GM19351 (cell line): ENCODE measurements at regions not wholly inside any gene's neighbourhood (a gene's known extent, or its start where the extent isn't known, plus 50 kb on each side); places are given as distances from the start of the nearest gene placed in this dataset.
A peak's percentile ranks its signal among the peaks of the same experiment; 100 is the strongest.
"Not testable (repeated sequence)": the region's sequence is repeated elsewhere in the genome, so short reads cannot be mapped to it uniquely, and the experiment has no call there.

ENCODE experiments used
- ATAC-seq: cut with Tn5 transposase; IDR thresholded peaks from one replicate; pipeline ENCODE4 v1.9.1; 2021; ENCODE audit warnings: mild to moderate bottlenecking, moderate library complexity; ENCODE audit not compliant: unreplicated experiment

GRCh38 chr10:84921701-84922100 is 593.3 kb downstream of the CCSER2 start:
- ATAC-seq = no peak

GRCh38 chr10:84924131-84924530 is 595.7 kb downstream of the CCSER2 start:
- no peak for ATAC-seq

GRCh38 chr10:84925495-84925894 is 597.1 kb downstream of the CCSER2 start:
- ATAC-seq = no peak

GRCh38 chr10:84933402-84933801 is 605.0 kb downstream of the CCSER2 start:
- ATAC-seq = no peak

GRCh38 chr10:84935772-84936171 is 607.4 kb downstream of the CCSER2 start:
- ATAC-seq = no peak

GRCh38 chr10:84938117-84938905 is 609.9 kb downstream of the CCSER2 start:
- ATAC-seq = no peak

GRCh38 chr10:84943541-84943940 is 615.2 kb downstream of the CCSER2 start:
- ATAC-seq = no peak

GRCh38 chr10:84944187-84944586 is 615.8 kb downstream of the CCSER2 start:
- ATAC-seq = peak; percentile 64

- ATAC-seq = no peak
Observed at GRCh38 chr10:84945791-84946190, 617.4 kb downstream of the CCSER2 start.

GRCh38 chr10:84946904-84947303 is 618.5 kb downstream of the CCSER2 start:
- ATAC-seq = no peak

GRCh38 chr10:84948644-84949043 is 620.3 kb downstream of the CCSER2 start:
- ATAC-seq = no peak

- no peak for ATAC-seq
Observed at GRCh38 chr10:84951616-84952015, 623.2 kb downstream of the CCSER2 start.

GRCh38 chr10:84957427-84957826 is 629.0 kb downstream of the CCSER2 start:
- ATAC-seq = no peak

- no peak for ATAC-seq
Observed at GRCh38 chr10:84965468-84965867, 637.1 kb downstream of the CCSER2 start.

GRCh38 chr10:84966708-84967441 is 638.5 kb downstream of the CCSER2 start:
- no peak for ATAC-seq

GRCh38 chr10:84969297-84969696 is 640.9 kb downstream of the CCSER2 start:
- not testable (repeated sequence) for ATAC-seq

- no peak for ATAC-seq
Observed at GRCh38 chr10:84987039-84987438, 658.6 kb downstream of the CCSER2 start.

GRCh38 chr10:84988011-84988410 is 659.6 kb downstream of the CCSER2 start:
- no peak for ATAC-seq

GRCh38 chr10:84990713-84991112 is 662.3 kb downstream of the CCSER2 start:
- ATAC-seq = no peak

GRCh38 chr10:84991301-84991700 is 662.9 kb downstream of the CCSER2 start:
- ATAC-seq = no peak

- ATAC-seq = no peak
Observed at GRCh38 chr10:84993251-84994035, 665.1 kb downstream of the CCSER2 start.
